Right lobe of liver (tissue), 4 donors: ENCODE measurements at regions not wholly inside any gene's neighbourhood (a gene's known extent, or its start where the extent isn't known, plus 50 kb on each side); places are given as distances from the start of the nearest gene placed in this dataset.

Experiments
- CTCF ChIP-seq, 4 donors: fragments of 200-600 bp in 3 of 4; fragments of 450-650 bp in 1 of 4; IDR thresholded peaks; one replicate each; pipeline versions ENCODE4 v1.5.1 to v1.8.0; 2016 to 2022; ENCODE audit warnings: antibody characterized with exemption in 4 of 4, mild to moderate bottlenecking in 2 of 4
- POLR2A ChIP-seq: fragments of 450-650 bp; IDR thresholded peaks from one replicate; pipeline ENCODE4 v1.6.1; 2017; ENCODE audit warnings: antibody characterized with exemption, mild to moderate bottlenecking
- donor health status: DM: no; HTN: no; CAD: no.
- donor health status: DM: no; HTN: no; CAD: no.
- donor health status: DM: no; HTN: yes; CAD: no.

DNA sequence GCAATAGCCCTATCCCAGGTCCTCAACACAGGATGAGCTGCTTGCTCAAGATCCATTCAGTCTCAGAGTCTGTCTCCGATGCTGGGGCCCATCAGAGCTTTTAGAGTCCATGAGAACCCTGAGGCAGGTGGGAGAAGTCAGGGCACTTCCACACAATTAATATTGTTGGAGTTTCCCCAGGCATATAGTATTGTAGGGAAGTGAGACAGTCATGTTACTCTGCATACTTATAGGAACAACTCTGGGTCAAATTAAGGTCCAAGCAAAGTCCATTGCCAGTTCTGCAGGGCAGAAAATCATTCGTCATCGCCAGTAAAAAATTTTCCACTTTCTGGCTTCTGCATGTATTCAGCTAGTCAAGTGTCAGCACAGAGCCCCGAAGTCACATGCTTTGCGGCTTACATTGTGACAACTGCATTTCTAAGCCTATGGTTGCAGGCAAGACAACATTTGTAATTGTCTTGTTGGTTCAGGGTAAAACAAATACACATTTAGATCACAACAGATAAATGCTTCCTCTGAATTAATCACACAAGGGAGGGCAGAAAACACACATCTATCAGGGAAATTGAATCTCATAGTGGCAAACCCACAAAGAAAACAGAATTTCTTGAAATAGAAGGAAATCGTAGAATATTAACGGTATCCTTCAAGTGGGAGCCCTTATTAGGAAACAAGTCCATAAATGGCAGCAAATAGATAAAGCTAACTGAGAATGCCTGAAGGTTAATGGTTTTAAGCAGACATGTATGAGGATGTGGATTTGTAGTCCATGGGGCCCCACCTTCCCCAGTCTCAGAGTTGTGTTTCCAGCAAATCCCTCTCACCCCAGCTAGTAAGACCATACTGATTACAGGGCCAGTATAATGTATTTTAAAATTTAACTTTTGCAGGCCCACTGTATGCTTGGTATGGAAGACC, 412.1 kb upstream of the RASGEF1B start:
- TF ChIP-seq CTCF (IDR thresholded peaks at IDR 0.05) (no peak), POLR2A (no peak)
